ENCODE measurements at regions not wholly inside any gene's neighbourhood (a gene's known extent, or its start where the extent isn't known, plus 50 kb on each side); places are given as distances from the start of the nearest gene placed in this dataset.

GRCh38 chr5:20537911-20538703 is 550.1 kb upstream of the CDH18 start:
- no peak for TF ChIP-seq EZH2 (IDR thresholded peaks at IDR 0.05; ENCODE audit: borderline replicate concordance, low read depth, low read length, poor library complexity, severe bottlenecking)
- TF ChIP-seq, protein P1, sequence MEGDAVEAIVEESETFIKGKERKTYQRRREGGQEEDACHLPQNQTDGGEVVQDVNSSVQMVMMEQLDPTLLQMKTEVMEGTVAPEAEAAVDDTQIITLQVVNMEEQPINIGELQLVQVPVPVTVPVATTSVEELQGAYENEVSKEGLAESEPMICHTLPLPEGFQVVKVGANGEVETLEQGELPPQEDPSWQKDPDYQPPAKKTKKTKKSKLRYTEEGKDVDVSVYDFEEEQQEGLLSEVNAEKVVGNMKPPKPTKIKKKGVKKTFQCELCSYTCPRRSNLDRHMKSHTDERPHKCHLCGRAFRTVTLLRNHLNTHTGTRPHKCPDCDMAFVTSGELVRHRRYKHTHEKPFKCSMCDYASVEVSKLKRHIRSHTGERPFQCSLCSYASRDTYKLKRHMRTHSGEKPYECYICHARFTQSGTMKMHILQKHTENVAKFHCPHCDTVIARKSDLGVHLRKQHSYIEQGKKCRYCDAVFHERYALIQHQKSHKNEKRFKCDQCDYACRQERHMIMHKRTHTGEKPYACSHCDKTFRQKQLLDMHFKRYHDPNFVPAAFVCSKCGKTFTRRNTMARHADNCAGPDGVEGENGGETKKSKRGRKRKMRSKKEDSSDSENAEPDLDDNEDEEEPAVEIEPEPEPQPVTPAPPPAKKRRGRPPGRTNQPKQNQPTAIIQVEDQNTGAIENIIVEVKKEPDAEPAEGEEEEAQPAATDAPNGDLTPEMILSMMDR (conservative IDR thresholded peaks at IDR 0.05; ENCODE audit: low read depth, low read length): no peak

Measured in A673 (cell line).